ENCODE measurements at regions not wholly inside any gene's neighbourhood (a gene's known extent, or its start where the extent isn't known, plus 50 kb on each side); places are given as distances from the start of the nearest gene placed in this dataset.

- no peak for DNase-seq (ENCODE audit: extremely low read depth, low read depth)
- TF ChIP-seq, protein P1, sequence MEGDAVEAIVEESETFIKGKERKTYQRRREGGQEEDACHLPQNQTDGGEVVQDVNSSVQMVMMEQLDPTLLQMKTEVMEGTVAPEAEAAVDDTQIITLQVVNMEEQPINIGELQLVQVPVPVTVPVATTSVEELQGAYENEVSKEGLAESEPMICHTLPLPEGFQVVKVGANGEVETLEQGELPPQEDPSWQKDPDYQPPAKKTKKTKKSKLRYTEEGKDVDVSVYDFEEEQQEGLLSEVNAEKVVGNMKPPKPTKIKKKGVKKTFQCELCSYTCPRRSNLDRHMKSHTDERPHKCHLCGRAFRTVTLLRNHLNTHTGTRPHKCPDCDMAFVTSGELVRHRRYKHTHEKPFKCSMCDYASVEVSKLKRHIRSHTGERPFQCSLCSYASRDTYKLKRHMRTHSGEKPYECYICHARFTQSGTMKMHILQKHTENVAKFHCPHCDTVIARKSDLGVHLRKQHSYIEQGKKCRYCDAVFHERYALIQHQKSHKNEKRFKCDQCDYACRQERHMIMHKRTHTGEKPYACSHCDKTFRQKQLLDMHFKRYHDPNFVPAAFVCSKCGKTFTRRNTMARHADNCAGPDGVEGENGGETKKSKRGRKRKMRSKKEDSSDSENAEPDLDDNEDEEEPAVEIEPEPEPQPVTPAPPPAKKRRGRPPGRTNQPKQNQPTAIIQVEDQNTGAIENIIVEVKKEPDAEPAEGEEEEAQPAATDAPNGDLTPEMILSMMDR (IDR thresholded peaks at IDR 0.05; ENCODE audit: low read depth, low read length): no peak
Measured at GRCh38 chr18:49669403-49669802, 107.5 kb downstream of the LIPG start.

DNA sequence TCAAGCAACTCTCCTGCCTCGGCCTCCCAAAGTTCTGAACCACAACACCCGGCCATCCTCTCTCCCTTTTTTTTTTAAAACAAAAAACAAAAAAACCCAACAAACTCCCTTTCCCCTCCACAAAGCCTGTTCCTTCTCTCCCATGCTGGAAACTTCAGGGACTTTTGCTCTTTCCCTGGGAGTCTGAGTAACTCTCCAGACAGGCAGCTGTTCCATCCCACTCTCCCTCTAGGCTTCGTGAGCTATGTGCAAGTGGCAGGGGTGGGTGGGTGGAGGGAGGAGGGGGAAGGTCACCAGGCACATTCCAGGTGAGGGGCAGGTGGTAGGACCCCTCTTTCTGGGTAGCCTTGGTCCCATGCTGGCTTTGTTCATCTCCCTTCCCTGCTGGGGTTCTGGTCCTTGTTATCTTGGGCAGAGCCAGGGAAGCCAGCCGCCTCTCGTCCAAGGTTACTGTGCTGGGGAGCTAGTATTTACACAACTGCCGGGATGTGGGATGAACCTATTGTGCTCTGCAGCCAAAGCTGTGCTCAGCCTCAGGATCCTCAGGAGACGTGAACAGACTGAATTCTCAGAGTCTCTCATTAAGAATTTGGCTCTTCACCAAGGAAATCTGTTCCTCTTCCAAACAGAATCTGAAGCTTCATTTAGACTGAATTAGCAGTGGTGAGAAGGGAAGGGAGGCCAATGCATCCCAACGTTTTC, 106.9 kb downstream of the LIPG start:
- no peak for DNase-seq (ENCODE audit: extremely low read depth, low read depth)
- TF ChIP-seq, protein P1 (IDR thresholded peaks at IDR 0.05; ENCODE audit: low read depth, low read length): no peak

DNA sequence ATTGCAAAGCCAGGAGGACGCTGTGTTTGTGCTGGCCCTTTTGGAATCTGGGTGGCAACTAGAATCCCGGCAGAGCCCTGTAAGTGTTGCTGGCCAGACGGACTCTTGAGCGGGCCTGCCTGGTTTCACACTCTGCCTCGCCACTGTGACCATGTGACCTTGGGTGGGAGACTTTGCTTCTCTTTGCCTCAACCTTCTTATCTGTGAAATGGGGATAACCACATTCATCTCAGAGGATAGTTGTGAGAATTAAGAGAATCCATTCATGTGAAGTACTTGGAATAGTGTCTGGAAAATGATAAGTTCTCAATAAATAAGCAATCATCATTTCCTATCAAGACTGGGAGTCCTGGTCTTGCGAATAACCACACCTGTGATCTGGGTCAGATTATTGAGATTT, 105.6 kb downstream of the LIPG start:
- DNase-seq (ENCODE audit: extremely low read depth, low read depth): no peak
- TF ChIP-seq, protein P1 (IDR thresholded peaks at IDR 0.05; ENCODE audit: low read depth, low read length): no peak

DNA sequence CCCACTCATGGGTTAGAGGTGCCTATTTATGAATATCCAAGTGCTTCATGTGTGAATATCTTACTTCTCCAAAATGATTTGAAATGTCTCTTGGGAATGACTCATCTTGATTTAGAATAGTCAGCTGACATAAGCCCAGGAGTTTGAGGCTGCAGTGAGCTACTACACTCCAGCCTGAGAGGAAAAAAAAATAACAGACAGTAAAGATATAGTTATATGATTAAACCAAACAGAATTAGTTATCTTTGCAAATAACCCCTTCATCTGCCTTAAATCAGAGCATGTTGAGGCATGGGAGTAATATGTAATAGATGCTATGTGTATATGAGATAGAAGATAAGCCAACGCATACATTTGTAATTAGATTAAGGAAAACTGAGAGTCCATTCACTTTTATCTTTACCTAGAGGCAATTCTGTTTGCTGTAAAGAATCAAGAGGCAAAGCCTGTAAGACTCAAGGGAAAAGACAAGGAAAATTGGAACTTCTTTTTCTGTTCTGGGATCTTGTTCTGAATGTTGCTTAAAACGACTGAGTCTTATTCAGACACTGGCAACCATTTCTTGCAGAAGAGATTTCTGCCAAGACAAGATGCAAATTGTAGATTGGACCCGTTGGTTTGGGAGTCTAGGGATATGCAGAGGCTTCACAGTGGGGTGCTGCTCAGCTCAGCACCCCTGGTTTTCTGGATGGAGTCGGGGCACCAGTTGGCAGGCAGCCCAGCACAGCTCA, 104.4 kb downstream of the LIPG start:
- no peak for DNase-seq (ENCODE audit: extremely low read depth, low read depth)
- TF ChIP-seq, protein P1 (IDR thresholded peaks at IDR 0.05; ENCODE audit: low read depth, low read length): no peak

GRCh38 chr18:49663899-49664890, 102.3 kb downstream of the LIPG start:
- no peak for DNase-seq (ENCODE audit: extremely low read depth, low read depth)
- TF ChIP-seq, protein P1 (IDR thresholded peaks at IDR 0.05; ENCODE audit: low read depth, low read length): no peak

DNA sequence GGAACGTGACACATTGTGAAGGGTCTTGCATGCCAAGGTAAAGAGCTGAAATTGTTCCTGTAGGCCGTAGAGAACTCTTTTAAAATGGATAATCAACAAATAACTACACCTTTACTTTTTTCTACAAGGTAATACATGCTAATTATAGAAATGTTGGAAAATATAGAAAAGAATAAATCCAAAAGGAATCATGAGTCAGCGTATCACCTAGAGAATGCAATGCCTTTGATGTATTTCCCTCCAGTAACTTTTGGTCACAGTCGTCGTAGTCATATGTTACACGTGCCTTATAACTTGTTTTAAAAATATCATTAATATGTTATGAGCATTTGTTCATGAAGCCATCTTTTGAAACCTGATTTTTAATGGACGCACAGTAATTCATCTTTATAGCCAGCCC, 100.6 kb downstream of the LIPG start:
- TF ChIP-seq, protein P1 (IDR thresholded peaks at IDR 0.05; ENCODE audit: low read depth, low read length): no peak
- DNase-seq (ENCODE audit: extremely low read depth, low read depth): no peak

All from AG09319 (cell line).